ENCODE measurements at regions not wholly inside any gene's neighbourhood (a gene's known extent, or its start where the extent isn't known, plus 50 kb on each side); places are given as distances from the start of the nearest gene placed in this dataset.

- no peak for ATAC-seq
Measured at GRCh38 chr13:37484056-37484455, 114.5 kb downstream of the POSTN start.

GRCh38 chr13:37482331-37482730, 116.2 kb downstream of the POSTN start:
- no peak overlapping the region for H3K27ac ChIP-seq
- DNase-seq = no peak
- WGBS (ENCODE audit: insufficient coverage, low coverage, low lambda C conversion rate, missing lambda C conversion rate) = 75% methylated on average over 2 of the region's 2 CpGs
- H3K27me3 ChIP-seq = no peaks in the 10 kb centered on the region
- no peaks in the 10 kb centered on the region for H3K9me3 ChIP-seq
- no peak overlapping the region for H3K4me3 ChIP-seq
- intact Hi-C loops (cut with DNase I) = no loop called here
- no peak for TF ChIP-seq CTCF (IDR thresholded peaks at IDR 0.05)
- no peaks in the 10 kb centered on the region for H3K36me3 ChIP-seq
- no peak for ATAC-seq
- H3K4me1 ChIP-seq = no peaks in the 10 kb centered on the region

More at GRCh38 chr13:37484056-37484455, 114.5 kb downstream of the POSTN start:
- H3K27ac ChIP-seq = no peak overlapping the region
- no peaks in the 10 kb centered on the region for H3K36me3 ChIP-seq
- TF ChIP-seq POLR2A (IDR thresholded peaks at IDR 0.05) = no peak
- TF ChIP-seq CTCF (IDR thresholded peaks at IDR 0.05) = no peak
- 52% methylated on average over 2 of the region's 2 CpGs for WGBS (ENCODE audit: insufficient coverage, low coverage, low lambda C conversion rate, missing lambda C conversion rate)
- no peak overlapping the region for H3K4me3 ChIP-seq
- intact Hi-C loops (cut with DNase I) = no loop called here
- no peaks in the 10 kb centered on the region for H3K4me1 ChIP-seq
- no peaks in the 10 kb centered on the region for H3K27me3 ChIP-seq
- DNase-seq = no peak
- no peaks in the 10 kb centered on the region for H3K9me3 ChIP-seq

- no peaks in the 10 kb centered on the region for H3K4me1 ChIP-seq
- no peaks in the 10 kb centered on the region for H3K9me3 ChIP-seq
- no peaks in the 10 kb centered on the region for H3K27me3 ChIP-seq
- DNase-seq (no peak), ATAC-seq (no peak)
- no peak overlapping the region for H3K4me3 ChIP-seq
- intact Hi-C loops (cut with DNase I) = no loop called here
- no peaks in the 10 kb centered on the region for H3K36me3 ChIP-seq
- H3K27ac ChIP-seq = no peak overlapping the region
- TF ChIP-seq POLR2A (IDR thresholded peaks at IDR 0.05) (no peak), CTCF (IDR thresholded peaks at IDR 0.05) (no peak)
- 39% methylated on average over 1 of the region's 1 CpG for WGBS (ENCODE audit: insufficient coverage, low coverage, low lambda C conversion rate, missing lambda C conversion rate)
Measured at GRCh38 chr13:37481885-37482227, 116.7 kb downstream of the POSTN start.

GRCh38 chr13:37481011-37481884, 117.3 kb downstream of the POSTN start:
- no peaks in the 10 kb centered on the region for H3K36me3 ChIP-seq
- H3K4me1 ChIP-seq = no peaks in the 10 kb centered on the region
- no peak for DNase-seq
- 60% methylated on average over 7 of the region's 7 CpGs for WGBS (ENCODE audit: insufficient coverage, low coverage, low lambda C conversion rate, missing lambda C conversion rate)
- H3K27me3 ChIP-seq = no peaks in the 10 kb centered on the region
- no peaks in the 10 kb centered on the region for H3K9me3 ChIP-seq
- no peak for ATAC-seq
- intact Hi-C loops (cut with DNase I) = no loop called here
- H3K4me3 ChIP-seq = no peak overlapping the region
- TF ChIP-seq POLR2A (IDR thresholded peaks at IDR 0.05) (no peak), CTCF (IDR thresholded peaks at IDR 0.05) (no peak)
- no peak overlapping the region for H3K27ac ChIP-seq

Data from right lobe of liver (tissue), 6 donors.